ENCODE measurements at regions not wholly inside any gene's neighbourhood (a gene's known extent, or its start where the extent isn't known, plus 50 kb on each side); places are given as distances from the start of the nearest gene placed in this dataset.

- no peaks in the 10 kb centered on the region for H3K36me3 ChIP-seq (ENCODE audit: control insufficient read depth in 2 of 2, insufficient read depth in 2 of 2, low read length in 2 of 2)
- no peaks in the 10 kb centered on the region for H3K27me3 ChIP-seq (ENCODE audit: control insufficient read depth in 2 of 2, insufficient read depth in 2 of 2, low read length in 2 of 2)
- H3K9me3 ChIP-seq (ENCODE audit: control insufficient read depth in 2 of 2, low read length in 2 of 2) = no peaks in the 10 kb centered on the region
- no peaks in the 10 kb centered on the region for H3K4me1 ChIP-seq (ENCODE audit: control insufficient read depth in 2 of 2, insufficient read depth in 2 of 2, low read length in 2 of 2)
- no peak overlapping the region for H3K9ac ChIP-seq (ENCODE audit: low read depth in 1 of 2, low read length in 2 of 2)
- H3K4me3 ChIP-seq (ENCODE audit: low read length in 2 of 2) = no peak overlapping the region
- H3K27ac ChIP-seq (ENCODE audit: low read depth in 2 of 2, low read length in 2 of 2) = no peak overlapping the region
Measured at GRCh38 chr4:96194993-96195392, 355.1 kb downstream of the PDHA2 start.

DNA sequence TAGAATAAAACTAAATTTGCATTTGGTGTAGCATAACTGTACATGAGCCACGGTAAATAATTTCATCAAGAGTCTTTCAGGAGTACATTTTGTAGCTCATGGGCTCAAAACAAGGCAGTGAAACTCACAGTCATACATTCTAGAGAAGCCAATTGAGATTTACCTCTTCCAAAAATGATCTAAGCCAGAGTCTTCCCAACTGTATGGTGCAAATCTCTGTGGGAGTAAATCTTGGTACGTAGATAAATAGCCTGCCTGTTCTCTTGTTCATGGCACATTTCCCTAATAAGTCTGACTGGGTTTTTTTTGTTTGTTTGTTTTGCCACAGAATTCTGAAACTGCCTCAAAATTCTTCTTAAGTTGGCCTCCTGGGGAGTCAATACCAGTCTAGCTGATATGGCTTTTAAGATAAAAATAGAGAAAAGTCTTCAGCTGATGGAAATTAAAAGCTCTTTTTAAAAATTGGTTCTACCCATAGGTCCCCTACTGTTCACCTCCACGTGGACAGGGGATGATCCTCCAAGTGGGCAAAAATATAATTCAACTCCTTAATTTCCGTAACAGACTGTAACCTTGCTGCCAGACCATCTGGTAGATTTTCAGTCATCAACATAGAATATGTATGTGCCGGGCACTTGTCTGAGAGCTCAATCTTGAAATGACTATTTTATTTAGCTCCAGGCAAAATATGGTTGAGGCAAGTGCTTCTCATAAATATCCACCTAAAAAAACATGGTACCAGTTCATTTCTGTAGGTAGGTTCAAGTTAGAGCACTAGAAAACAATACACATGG is 365.4 kb downstream of the PDHA2 start:
- Histone ChIP-seq H3K27ac (ENCODE audit: low read depth in 2 of 2, low read length in 2 of 2) (no peak overlapping the region), H3K4me3 (ENCODE audit: low read length in 2 of 2) (no peak overlapping the region), H3K36me3 (ENCODE audit: control insufficient read depth in 2 of 2, insufficient read depth in 2 of 2, low read length in 2 of 2) (no peaks in the 10 kb centered on the region), H3K27me3 (ENCODE audit: control insufficient read depth in 2 of 2, insufficient read depth in 2 of 2, low read length in 2 of 2) (no peaks in the 10 kb centered on the region), H3K4me1 (ENCODE audit: control insufficient read depth in 2 of 2, insufficient read depth in 2 of 2, low read length in 2 of 2) (no peaks in the 10 kb centered on the region), H3K9ac (ENCODE audit: low read depth in 1 of 2, low read length in 2 of 2) (no peak overlapping the region), H3K9me3 (ENCODE audit: control insufficient read depth in 2 of 2, low read length in 2 of 2) (no peaks in the 10 kb centered on the region)

DNA sequence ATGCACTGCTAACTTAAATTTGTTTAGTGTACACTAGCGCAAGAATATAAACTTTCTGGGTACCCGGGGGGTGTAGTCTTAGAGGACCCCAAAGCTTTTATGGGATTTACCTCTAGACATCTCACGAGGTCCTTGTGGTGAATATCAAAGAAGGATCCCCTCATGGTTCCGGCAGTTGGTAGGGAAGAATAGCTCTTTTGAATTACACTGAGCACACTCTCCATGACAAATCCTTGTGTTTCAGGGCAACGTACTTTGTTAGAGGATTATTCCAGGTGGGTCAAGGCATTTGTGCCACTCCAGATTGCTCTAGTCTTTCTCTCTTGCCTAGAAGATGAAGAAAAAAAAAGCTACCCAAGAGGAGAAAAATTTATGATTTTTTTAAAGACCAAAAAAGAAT is 387.6 kb downstream of the PDHA2 start:
- Histone ChIP-seq H3K36me3 (ENCODE audit: control insufficient read depth in 2 of 2, insufficient read depth in 2 of 2, low read length in 2 of 2) (no peaks in the 10 kb centered on the region), H3K27me3 (ENCODE audit: control insufficient read depth in 2 of 2, insufficient read depth in 2 of 2, low read length in 2 of 2) (no peaks in the 10 kb centered on the region)

DNA sequence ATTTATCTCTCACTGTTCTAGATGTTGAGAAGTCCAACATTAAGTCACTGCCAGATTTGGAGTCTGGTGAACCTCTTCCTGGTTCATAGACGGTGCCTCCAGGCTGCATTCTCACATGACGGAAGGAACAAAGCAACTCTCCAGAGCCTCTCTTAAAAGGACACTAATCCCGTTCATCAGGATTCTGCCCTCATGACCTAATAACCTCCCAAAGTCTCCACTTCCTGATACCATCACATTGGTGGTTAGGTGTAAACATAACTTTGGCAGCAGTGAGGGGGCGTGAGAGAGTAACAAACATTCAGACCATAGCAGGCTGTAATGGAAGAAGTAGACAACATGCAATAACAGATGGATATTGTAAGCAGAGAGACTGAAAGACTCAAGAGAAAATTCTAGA is 388.6 kb downstream of the PDHA2 start:
- no peaks in the 10 kb centered on the region for H3K36me3 ChIP-seq (ENCODE audit: control insufficient read depth in 2 of 2, insufficient read depth in 2 of 2, low read length in 2 of 2)
- H3K4me3 ChIP-seq (ENCODE audit: low read length in 2 of 2) = no peak overlapping the region
- no peak overlapping the region for H3K9ac ChIP-seq (ENCODE audit: low read depth in 1 of 2, low read length in 2 of 2)
- no peak overlapping the region for H3K27ac ChIP-seq (ENCODE audit: low read depth in 2 of 2, low read length in 2 of 2)
- H3K4me1 ChIP-seq (ENCODE audit: control insufficient read depth in 2 of 2, insufficient read depth in 2 of 2, low read length in 2 of 2) = no peaks in the 10 kb centered on the region
- H3K9me3 ChIP-seq (ENCODE audit: control insufficient read depth in 2 of 2, low read length in 2 of 2) = no peaks in the 10 kb centered on the region
- H3K27me3 ChIP-seq (ENCODE audit: control insufficient read depth in 2 of 2, insufficient read depth in 2 of 2, low read length in 2 of 2) = no peaks in the 10 kb centered on the region

More for the DNA sequence above, 387.6 kb downstream of the PDHA2 start:
- no peaks in the 10 kb centered on the region for H3K4me1 ChIP-seq (ENCODE audit: control insufficient read depth in 2 of 2, insufficient read depth in 2 of 2, low read length in 2 of 2)
- H3K9me3 ChIP-seq (ENCODE audit: control insufficient read depth in 2 of 2, low read length in 2 of 2) = no peaks in the 10 kb centered on the region
- no peak overlapping the region for H3K4me3 ChIP-seq (ENCODE audit: low read length in 2 of 2)
- no peak overlapping the region for H3K9ac ChIP-seq (ENCODE audit: low read depth in 1 of 2, low read length in 2 of 2)
- H3K27ac ChIP-seq (ENCODE audit: low read depth in 2 of 2, low read length in 2 of 2) = no peak overlapping the region

GRCh38 chr4:96240041-96240440 is 400.1 kb downstream of the PDHA2 start:
- Histone ChIP-seq H3K27ac (ENCODE audit: low read depth in 2 of 2, low read length in 2 of 2) (no peak overlapping the region), H3K9ac (ENCODE audit: low read depth in 1 of 2, low read length in 2 of 2) (no peak overlapping the region), H3K4me1 (ENCODE audit: control insufficient read depth in 2 of 2, insufficient read depth in 2 of 2, low read length in 2 of 2) (no peaks in the 10 kb centered on the region)

DNA sequence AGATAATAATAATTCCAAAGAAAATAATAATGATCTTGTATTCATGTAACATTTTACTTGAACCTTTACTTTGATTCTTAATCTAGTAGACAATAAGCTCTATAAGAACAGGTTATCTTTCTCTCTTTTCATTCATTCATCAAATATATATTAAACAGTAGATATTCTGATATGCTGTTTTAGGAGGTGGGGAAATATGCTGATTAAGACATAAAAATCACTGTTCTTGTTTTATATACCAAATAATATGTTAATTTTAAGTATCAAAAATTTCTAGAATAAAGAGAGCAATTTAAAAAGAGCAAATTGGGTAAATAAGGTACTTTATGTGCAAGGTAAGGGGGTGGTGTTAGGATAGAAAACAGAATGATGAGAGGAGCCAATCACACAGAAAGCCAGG is 401.9 kb downstream of the PDHA2 start:
- Histone ChIP-seq H3K9me3 (ENCODE audit: control insufficient read depth in 2 of 2, low read length in 2 of 2) (no peaks in the 10 kb centered on the region), H3K36me3 (ENCODE audit: control insufficient read depth in 2 of 2, insufficient read depth in 2 of 2, low read length in 2 of 2) (no peaks in the 10 kb centered on the region), H3K27me3 (ENCODE audit: control insufficient read depth in 2 of 2, insufficient read depth in 2 of 2, low read length in 2 of 2) (no peaks in the 10 kb centered on the region), H3K9ac (ENCODE audit: low read depth in 1 of 2, low read length in 2 of 2) (no peak overlapping the region), H3K27ac (ENCODE audit: low read depth in 2 of 2, low read length in 2 of 2) (no peak overlapping the region), H3K4me1 (ENCODE audit: control insufficient read depth in 2 of 2, insufficient read depth in 2 of 2, low read length in 2 of 2) (no peaks in the 10 kb centered on the region), H3K4me3 (ENCODE audit: low read length in 2 of 2) (no peak overlapping the region)

More at GRCh38 chr4:96240041-96240440, 400.1 kb downstream of the PDHA2 start:
- Histone ChIP-seq H3K27me3 (ENCODE audit: control insufficient read depth in 2 of 2, insufficient read depth in 2 of 2, low read length in 2 of 2) (no peaks in the 10 kb centered on the region), H3K4me3 (ENCODE audit: low read length in 2 of 2) (no peak overlapping the region), H3K36me3 (ENCODE audit: control insufficient read depth in 2 of 2, insufficient read depth in 2 of 2, low read length in 2 of 2) (no peaks in the 10 kb centered on the region), H3K9me3 (ENCODE audit: control insufficient read depth in 2 of 2, low read length in 2 of 2) (no peaks in the 10 kb centered on the region)

DNA sequence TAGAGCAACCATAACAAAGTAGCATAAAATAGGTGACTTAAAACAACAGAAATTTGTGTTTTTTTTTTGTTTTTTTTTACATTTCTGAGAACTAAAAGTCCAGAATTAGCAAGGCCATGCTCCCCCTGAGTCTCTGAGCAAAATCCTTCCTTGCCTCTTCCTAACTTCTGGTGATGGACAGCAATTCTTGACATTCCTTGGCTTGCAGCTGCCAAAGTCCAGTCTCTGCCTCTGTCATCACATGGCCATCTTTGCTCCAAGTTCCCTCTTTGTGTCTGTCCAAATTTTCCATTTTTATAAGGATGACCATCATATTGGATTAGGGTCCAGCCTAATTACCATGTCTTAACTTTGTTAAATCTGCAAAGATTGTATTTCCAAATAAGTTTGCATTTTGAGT is 407.2 kb downstream of the PDHA2 start:
- H3K27ac ChIP-seq (ENCODE audit: low read depth in 2 of 2, low read length in 2 of 2) = no peak overlapping the region
- no peaks in the 10 kb centered on the region for H3K4me1 ChIP-seq (ENCODE audit: control insufficient read depth in 2 of 2, insufficient read depth in 2 of 2, low read length in 2 of 2)
- no peaks in the 10 kb centered on the region for H3K27me3 ChIP-seq (ENCODE audit: control insufficient read depth in 2 of 2, insufficient read depth in 2 of 2, low read length in 2 of 2)
- no peak overlapping the region for H3K9ac ChIP-seq (ENCODE audit: low read depth in 1 of 2, low read length in 2 of 2)
- no peaks in the 10 kb centered on the region for H3K36me3 ChIP-seq (ENCODE audit: control insufficient read depth in 2 of 2, insufficient read depth in 2 of 2, low read length in 2 of 2)
- no peak overlapping the region for H3K4me3 ChIP-seq (ENCODE audit: low read length in 2 of 2)
- no peaks in the 10 kb centered on the region for H3K9me3 ChIP-seq (ENCODE audit: control insufficient read depth in 2 of 2, low read length in 2 of 2)

DNA sequence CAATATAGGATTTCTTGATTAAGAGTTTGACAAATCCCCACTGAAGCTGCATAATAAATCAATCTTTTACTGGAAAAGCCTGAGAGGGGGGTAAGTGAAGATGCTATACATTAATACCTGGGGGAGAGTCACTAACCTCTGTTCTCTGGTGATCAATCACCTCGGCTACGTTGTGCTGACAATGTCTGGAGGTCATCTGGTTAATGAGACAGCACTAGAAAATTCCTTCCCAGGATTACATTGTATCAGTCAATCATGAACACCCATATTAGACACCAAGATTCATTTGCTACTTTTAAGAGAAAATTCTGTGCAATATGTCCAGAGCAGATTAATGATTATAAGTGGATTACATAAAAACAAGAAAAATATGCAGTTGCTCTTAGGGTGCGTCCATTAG is 408.3 kb downstream of the PDHA2 start:
- Histone ChIP-seq H3K9ac (ENCODE audit: low read depth in 1 of 2, low read length in 2 of 2) (no peak overlapping the region), H3K9me3 (ENCODE audit: control insufficient read depth in 2 of 2, low read length in 2 of 2) (no peaks in the 10 kb centered on the region), H3K36me3 (ENCODE audit: control insufficient read depth in 2 of 2, insufficient read depth in 2 of 2, low read length in 2 of 2) (no peaks in the 10 kb centered on the region)

DNA sequence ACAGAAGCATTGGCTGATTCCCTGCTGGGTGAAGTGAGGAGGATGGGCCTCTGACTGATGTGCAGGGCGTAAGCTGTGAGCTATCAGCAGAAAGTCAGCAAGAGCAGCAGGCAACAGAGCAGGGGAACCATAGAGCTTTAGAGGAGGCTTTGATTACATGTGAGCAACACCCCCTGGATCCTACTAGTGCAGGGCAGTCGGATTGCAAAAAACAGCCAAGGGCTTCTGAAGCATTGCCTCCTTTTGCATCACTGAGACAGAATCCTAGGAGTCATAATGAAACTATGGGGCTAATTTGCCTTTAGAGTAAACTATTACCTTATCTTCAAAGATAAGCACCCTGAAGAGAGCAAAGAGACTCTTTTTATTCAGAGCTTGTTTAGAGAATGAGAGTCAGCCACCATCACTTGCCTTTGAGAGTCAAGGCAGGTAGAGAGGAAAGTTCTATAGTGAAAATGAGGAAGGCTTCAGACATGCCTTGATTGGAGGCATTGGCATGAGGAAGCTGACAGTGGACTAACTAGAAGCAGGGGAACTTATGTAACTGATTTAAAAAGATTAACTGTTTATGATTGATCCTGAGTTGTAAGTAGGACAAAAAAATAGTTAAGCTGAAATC is 420.3 kb downstream of the PDHA2 start:
- Histone ChIP-seq H3K9ac (ENCODE audit: low read depth in 1 of 2, low read length in 2 of 2) (no peak overlapping the region), H3K27me3 (ENCODE audit: control insufficient read depth in 2 of 2, insufficient read depth in 2 of 2, low read length in 2 of 2) (no peaks in the 10 kb centered on the region), H3K9me3 (ENCODE audit: control insufficient read depth in 2 of 2, low read length in 2 of 2) (no peaks in the 10 kb centered on the region), H3K4me3 (ENCODE audit: low read length in 2 of 2) (no peak overlapping the region), H3K36me3 (ENCODE audit: control insufficient read depth in 2 of 2, insufficient read depth in 2 of 2, low read length in 2 of 2) (no peaks in the 10 kb centered on the region), H3K4me1 (ENCODE audit: control insufficient read depth in 2 of 2, insufficient read depth in 2 of 2, low read length in 2 of 2) (no peaks in the 10 kb centered on the region), H3K27ac (ENCODE audit: low read depth in 2 of 2, low read length in 2 of 2) (no peak overlapping the region)

More for the DNA sequence above, 408.3 kb downstream of the PDHA2 start:
- Histone ChIP-seq H3K4me1 (ENCODE audit: control insufficient read depth in 2 of 2, insufficient read depth in 2 of 2, low read length in 2 of 2) (no peaks in the 10 kb centered on the region), H3K27ac (ENCODE audit: low read depth in 2 of 2, low read length in 2 of 2) (no peak overlapping the region), H3K27me3 (ENCODE audit: control insufficient read depth in 2 of 2, insufficient read depth in 2 of 2, low read length in 2 of 2) (no peaks in the 10 kb centered on the region), H3K4me3 (ENCODE audit: low read length in 2 of 2) (no peak overlapping the region)

DNA sequence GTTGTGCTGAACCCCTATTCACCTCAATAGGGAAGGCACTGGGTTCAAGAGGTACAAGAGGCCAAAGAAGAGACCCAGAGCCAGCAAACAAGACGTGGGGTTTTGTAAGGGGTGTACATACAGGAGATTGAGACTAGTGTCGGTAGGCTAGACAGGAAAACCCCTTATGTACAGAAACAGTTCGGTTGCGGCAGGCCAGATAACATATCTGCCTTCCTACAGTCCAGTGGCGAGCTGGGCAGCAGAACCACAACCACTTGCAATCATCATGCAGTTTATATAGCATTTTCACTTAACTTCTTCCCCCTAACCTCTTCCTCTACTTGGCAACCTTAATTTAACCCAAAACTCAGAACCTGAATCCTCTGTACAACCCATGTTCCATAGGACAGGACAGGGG is 422.2 kb downstream of the PDHA2 start:
- Histone ChIP-seq H3K4me3 (ENCODE audit: low read length in 2 of 2) (no peak overlapping the region), H3K27me3 (ENCODE audit: control insufficient read depth in 2 of 2, insufficient read depth in 2 of 2, low read length in 2 of 2) (no peaks in the 10 kb centered on the region), H3K4me1 (ENCODE audit: control insufficient read depth in 2 of 2, insufficient read depth in 2 of 2, low read length in 2 of 2) (no peaks in the 10 kb centered on the region), H3K27ac (ENCODE audit: low read depth in 2 of 2, low read length in 2 of 2) (no peak overlapping the region), H3K9me3 (ENCODE audit: control insufficient read depth in 2 of 2, low read length in 2 of 2) (no peaks in the 10 kb centered on the region), H3K9ac (ENCODE audit: low read depth in 1 of 2, low read length in 2 of 2) (no peak overlapping the region), H3K36me3 (ENCODE audit: control insufficient read depth in 2 of 2, insufficient read depth in 2 of 2, low read length in 2 of 2) (no peaks in the 10 kb centered on the region)
